HG03354 (cell line): ENCODE measurements at regions not wholly inside any gene's neighbourhood (a gene's known extent, or its start where the extent isn't known, plus 50 kb on each side); places are given as distances from the start of the nearest gene placed in this dataset.

Experiments used
- ATAC-seq: cut with Tn5 transposase; IDR thresholded peaks from one replicate; pipeline ENCODE4 v1.9.1; 2021; ENCODE audit warnings: mild to moderate bottlenecking; ENCODE audit not compliant: unreplicated experiment, poor library complexity, severe bottlenecking

GRCh38 chr6:147621263-147621662, 112.8 kb downstream of the SAMD5 start:
- no peak for ATAC-seq

GRCh38 chr6:147621961-147622360, 113.5 kb downstream of the SAMD5 start:
- ATAC-seq, result no peak

- ATAC-seq, result no peak
Observed at GRCh38 chr6:147624946-147625515, 116.5 kb downstream of the SAMD5 start.

- no peak for ATAC-seq
Observed at GRCh38 chr6:147625946-147626345, 117.5 kb downstream of the SAMD5 start.

GRCh38 chr6:147627411-147627810, 118.9 kb downstream of the SAMD5 start:
- no peak for ATAC-seq

GRCh38 chr6:147633191-147633590, 124.7 kb downstream of the SAMD5 start:
- ATAC-seq, result no peak

GRCh38 chr6:147637620-147638195, 129.2 kb downstream of the SAMD5 start:
- no peak for ATAC-seq

- ATAC-seq, result no peak
Observed at GRCh38 chr6:147639279-147639678, 130.8 kb downstream of the SAMD5 start.

- no peak for ATAC-seq
Observed at GRCh38 chr6:147640606-147641005, 132.1 kb downstream of the SAMD5 start.

GRCh38 chr6:147641511-147641910, 133.0 kb downstream of the SAMD5 start:
- no peak for ATAC-seq

- no peak for ATAC-seq
Observed at GRCh38 chr6:147642458-147642857, 134.0 kb downstream of the SAMD5 start.

GRCh38 chr6:147643341-147644200, 135.1 kb downstream of the SAMD5 start:
- ATAC-seq, result no peak

- ATAC-seq, result no peak
Observed at GRCh38 chr6:147648916-147649315, 140.4 kb downstream of the SAMD5 start.

GRCh38 chr6:147651249-147652063, 143.0 kb downstream of the SAMD5 start:
- no peak for ATAC-seq

GRCh38 chr6:147653631-147654030, 145.1 kb downstream of the SAMD5 start:
- ATAC-seq, result no peak

- no peak for ATAC-seq
Observed at GRCh38 chr6:147654103-147654845, 145.8 kb downstream of the SAMD5 start.

- no peak for ATAC-seq
Observed at GRCh38 chr6:147660334-147661311, 152.1 kb downstream of the SAMD5 start.

GRCh38 chr6:147662646-147663045, 154.2 kb downstream of the SAMD5 start:
- no peak for ATAC-seq
